ENCODE measurements at regions not wholly inside any gene's neighbourhood (a gene's known extent, or its start where the extent isn't known, plus 50 kb on each side); places are given as distances from the start of the nearest gene placed in this dataset.

GRCh38 chr10:3467052-3467951, 294.7 kb upstream of the PITRM1 start:
- peak; percentile 96 to 99 for DNase-seq (ENCODE audit: low read depth in 2 of 2)
- Histone ChIP-seq H3K4me2 (ENCODE audit: extremely low read depth, insufficient read depth, low read length) (peak overlapping the region; percentile 80), H2AFZ (ENCODE audit: low read length) (peak overlapping the region; percentile 1), H3K27ac (ENCODE audit: insufficient read depth, low read length) (peak overlapping the region; percentile 96), H3K79me2 (ENCODE audit: control insufficient read depth, insufficient read depth, low read length) (no peaks in the 10 kb centered on the region), H3K4me1 (ENCODE audit: control insufficient read depth, extremely low read depth, insufficient read depth, low read length) (peaks cover 24% of the 10 kb centered on the region), H4K20me1 (ENCODE audit: control insufficient read depth, extremely low read depth, insufficient read depth, low read length) (no peaks in the 10 kb centered on the region), H3K36me3 (ENCODE audit: control insufficient read depth, insufficient read depth, low read length) (no peaks in the 10 kb centered on the region), H3K9me3 (ENCODE audit: control insufficient read depth, insufficient read depth, low read depth, low read length) (no peaks in the 10 kb centered on the region), H3K4me3 (replicated peaks in 1 of 4; ENCODE audit: control extremely low read depth in 1 of 4, insufficient read depth in 1 of 4, low read depth in 3 of 4, low read length in 4 of 4) (peak overlapping the region; percentile 5 to 36 (median 18)), H3K27me3 (ENCODE audit: control insufficient read depth, insufficient read depth, low read length) (no peaks in the 10 kb centered on the region), H3K9ac (ENCODE audit: insufficient read depth, low read length) (peak overlapping the region; percentile 62)
- TF ChIP-seq EZH2 (IDR thresholded peaks at IDR 0.05; ENCODE audit: low read length, missing control alignments) (no peak), CTCF (conservative IDR thresholded peaks at IDR 0.05 in 1 of 2, IDR thresholded peaks at IDR 0.05 in 1 of 2; ENCODE audit: low read depth in 1 of 2, low read length in 2 of 2) (peak; percentile 3 to 42)

- no peak overlapping the region for H3K9ac ChIP-seq (ENCODE audit: insufficient read depth, low read length)
- no peak overlapping the region for H3K4me3 ChIP-seq (replicated peaks in 1 of 4; ENCODE audit: control extremely low read depth in 1 of 4, insufficient read depth in 1 of 4, low read depth in 3 of 4, low read length in 4 of 4)
- peaks cover 17% of the 10 kb centered on the region for H3K4me1 ChIP-seq (ENCODE audit: control insufficient read depth, extremely low read depth, insufficient read depth, low read length)
- no peaks in the 10 kb centered on the region for H4K20me1 ChIP-seq (ENCODE audit: control insufficient read depth, extremely low read depth, insufficient read depth, low read length)
- H3K79me2 ChIP-seq (ENCODE audit: control insufficient read depth, insufficient read depth, low read length), result no peaks in the 10 kb centered on the region
- TF ChIP-seq CTCF (conservative IDR thresholded peaks at IDR 0.05 in 1 of 2, IDR thresholded peaks at IDR 0.05 in 1 of 2; ENCODE audit: low read depth in 1 of 2, low read length in 2 of 2) (no peak), EZH2 (IDR thresholded peaks at IDR 0.05; ENCODE audit: low read length, missing control alignments) (no peak)
- H3K27me3 ChIP-seq (ENCODE audit: control insufficient read depth, insufficient read depth, low read length), result no peaks in the 10 kb centered on the region
- H2AFZ ChIP-seq (ENCODE audit: low read length), result no peak overlapping the region
- DNase-seq (ENCODE audit: low read depth in 2 of 2), result no peak
- H3K9me3 ChIP-seq (ENCODE audit: control insufficient read depth, insufficient read depth, low read depth, low read length), result no peaks in the 10 kb centered on the region
- no peak overlapping the region for H3K27ac ChIP-seq (ENCODE audit: insufficient read depth, low read length)
- H3K36me3 ChIP-seq (ENCODE audit: control insufficient read depth, insufficient read depth, low read length), result no peaks in the 10 kb centered on the region
- no peak overlapping the region for H3K4me2 ChIP-seq (ENCODE audit: extremely low read depth, insufficient read depth, low read length)
These were observed 292.9 kb upstream of the PITRM1 start for GRCh38 chr10:3465406-3465891.

- H2AFZ ChIP-seq (ENCODE audit: low read length), result no peak overlapping the region
- no peak for DNase-seq (ENCODE audit: low read depth in 2 of 2)
- H3K27ac ChIP-seq (ENCODE audit: insufficient read depth, low read length), result no peak overlapping the region
- H3K36me3 ChIP-seq (ENCODE audit: control insufficient read depth, insufficient read depth, low read length), result no peaks in the 10 kb centered on the region
- no peak for TF ChIP-seq EZH2 (IDR thresholded peaks at IDR 0.05; ENCODE audit: low read length, missing control alignments)
- no peak for TF ChIP-seq CTCF (conservative IDR thresholded peaks at IDR 0.05 in 1 of 2, IDR thresholded peaks at IDR 0.05 in 1 of 2; ENCODE audit: low read depth in 1 of 2, low read length in 2 of 2)
- no peaks in the 10 kb centered on the region for H3K79me2 ChIP-seq (ENCODE audit: control insufficient read depth, insufficient read depth, low read length)
- H3K4me1 ChIP-seq (ENCODE audit: control insufficient read depth, extremely low read depth, insufficient read depth, low read length), result peaks cover 17% of the 10 kb centered on the region
- H4K20me1 ChIP-seq (ENCODE audit: control insufficient read depth, extremely low read depth, insufficient read depth, low read length), result no peaks in the 10 kb centered on the region
- H3K9me3 ChIP-seq (ENCODE audit: control insufficient read depth, insufficient read depth, low read depth, low read length), result no peaks in the 10 kb centered on the region
- H3K27me3 ChIP-seq (ENCODE audit: control insufficient read depth, insufficient read depth, low read length), result no peaks in the 10 kb centered on the region
- no peak overlapping the region for H3K4me3 ChIP-seq (replicated peaks in 1 of 4; ENCODE audit: control extremely low read depth in 1 of 4, insufficient read depth in 1 of 4, low read depth in 3 of 4, low read length in 4 of 4)
- no peak overlapping the region for H3K9ac ChIP-seq (ENCODE audit: insufficient read depth, low read length)
- no peak overlapping the region for H3K4me2 ChIP-seq (ENCODE audit: extremely low read depth, insufficient read depth, low read length)
These were observed 292.3 kb upstream of the PITRM1 start for GRCh38 chr10:3464760-3465405.
